HG02970 (cell line): ENCODE measurements at regions not wholly inside any gene's neighbourhood (a gene's known extent, or its start where the extent isn't known, plus 50 kb on each side); places are given as distances from the start of the nearest gene placed in this dataset.

ENCODE experiments used
- ATAC-seq: cut with Tn5 transposase; IDR thresholded peaks from one replicate; pipeline ENCODE4 v1.9.1; 2021; ENCODE audit warnings: mild to moderate bottlenecking, moderate library complexity, moderate number of reproducible peaks; ENCODE audit not compliant: unreplicated experiment, low FRiP score

- no peak for ATAC-seq
Observed at GRCh38 chr15:69780374-69780773, 317.3 kb downstream of the TLE3 start.

DNA sequence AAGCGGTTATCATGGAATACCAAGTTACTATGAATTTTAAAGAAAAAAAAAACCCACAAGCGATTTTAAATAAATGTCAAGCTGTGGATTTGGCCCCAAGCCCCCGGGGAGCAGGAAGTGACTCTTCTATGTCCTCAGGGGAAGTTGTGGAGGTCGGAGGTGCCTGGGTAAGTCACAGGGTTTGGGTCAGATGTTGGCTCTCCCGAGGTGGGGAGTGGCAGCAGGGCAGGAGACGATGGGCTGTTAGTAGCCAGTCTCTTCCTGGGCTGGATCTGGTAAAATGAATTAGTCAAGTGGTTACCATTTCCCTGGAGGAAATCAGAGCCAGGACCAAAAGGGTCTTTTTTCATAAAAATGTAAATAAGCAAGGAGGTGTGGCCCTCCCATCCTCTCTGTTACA lies 316.7 kb downstream of the TLE3 start:
- no peak for ATAC-seq

- no peak for ATAC-seq
Observed at GRCh38 chr15:69781411-69782125, 316.1 kb downstream of the TLE3 start.

DNA sequence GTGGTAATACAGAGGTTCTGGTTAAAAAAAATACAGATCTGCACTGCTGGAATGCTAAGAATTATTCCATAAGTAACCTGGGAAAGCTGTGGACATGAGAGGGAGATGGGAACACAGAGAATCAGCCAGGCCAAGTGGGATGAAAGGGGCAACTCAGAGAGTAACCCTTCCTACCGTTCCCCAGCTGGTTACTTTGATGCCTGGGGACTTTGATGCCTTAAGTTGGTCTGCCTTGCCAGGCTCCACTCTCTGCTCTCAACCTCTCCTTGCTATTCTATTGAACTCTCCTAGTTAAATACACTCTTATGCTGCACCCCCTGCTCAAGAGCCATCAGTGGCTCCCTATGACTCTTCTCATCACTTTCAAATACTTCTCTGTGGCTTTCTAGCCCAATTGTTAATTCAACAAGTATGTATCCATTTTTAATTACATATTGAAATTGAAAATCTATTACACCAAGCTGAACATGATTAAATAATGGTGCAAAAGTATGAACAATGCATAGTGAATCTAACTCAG lies 315.5 kb downstream of the TLE3 start:
- no peak for ATAC-seq

- ATAC-seq = no peak
Observed at GRCh38 chr15:69782809-69783208, 314.9 kb downstream of the TLE3 start.

DNA sequence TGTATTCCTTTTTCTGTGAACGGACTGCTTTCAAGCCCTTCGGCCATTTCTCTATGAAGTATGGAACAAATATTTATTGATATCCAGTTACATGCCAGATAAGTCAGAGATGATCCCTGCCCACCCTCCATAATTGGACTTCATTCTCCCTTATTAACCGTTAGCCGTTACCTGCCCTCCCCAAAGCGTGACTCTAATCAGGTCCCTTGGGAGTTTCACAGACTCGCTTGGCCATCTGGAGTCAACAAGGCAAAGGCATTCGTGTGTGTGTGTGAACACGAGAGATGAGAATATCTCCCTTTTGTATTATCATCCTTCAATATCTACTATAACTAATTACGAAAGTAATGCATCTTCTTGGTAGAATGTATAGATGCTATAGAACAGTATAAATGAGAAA lies 314.5 kb downstream of the TLE3 start:
- no peak for ATAC-seq

DNA sequence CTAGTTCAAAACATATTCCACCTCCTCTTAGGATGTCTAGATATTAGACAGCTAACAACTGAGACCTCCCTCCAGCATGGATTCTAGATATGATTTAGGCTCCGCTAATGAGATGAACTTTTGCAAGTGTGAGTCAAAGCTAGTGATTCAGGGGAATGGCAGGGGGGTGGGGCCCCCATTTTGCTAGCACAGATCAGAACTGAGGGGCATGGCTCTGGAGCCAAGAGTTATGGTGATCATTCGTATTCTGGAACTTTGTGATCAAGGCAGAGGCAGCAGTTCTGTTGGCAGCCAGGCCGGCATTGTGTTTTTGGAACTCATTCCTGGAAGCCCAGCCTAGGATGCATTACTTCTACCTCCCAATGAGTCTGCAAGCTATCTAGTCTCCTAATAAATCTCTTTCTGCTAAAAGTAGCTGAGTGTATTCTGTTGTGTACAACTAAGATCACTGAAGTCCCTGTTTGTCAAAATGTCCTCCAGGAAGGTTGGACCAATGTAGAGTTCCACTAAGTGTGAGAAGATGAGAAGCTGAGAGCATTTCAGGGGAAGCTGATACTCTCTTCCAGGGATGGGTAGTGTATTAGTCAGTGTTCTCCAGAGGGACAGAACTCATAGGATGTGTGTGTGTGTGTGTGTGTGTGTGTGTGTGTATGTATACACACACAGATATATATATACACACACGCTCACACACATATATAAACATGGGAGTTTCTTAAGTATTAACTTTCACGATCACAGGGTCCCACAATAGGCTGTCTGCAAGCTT lies 312.7 kb downstream of the TLE3 start:
- ATAC-seq = no peak

GRCh38 chr15:69786136-69786701 lies 311.5 kb downstream of the TLE3 start:
- ATAC-seq = no peak

- no peak for ATAC-seq
Observed at GRCh38 chr15:69787791-69788190, 309.9 kb downstream of the TLE3 start.

- ATAC-seq = no peak
Observed at GRCh38 chr15:69789648-69790393, 307.9 kb downstream of the TLE3 start.

GRCh38 chr15:69790632-69791031 lies 307.1 kb downstream of the TLE3 start:
- ATAC-seq = no peak

GRCh38 chr15:69792823-69793222 lies 304.9 kb downstream of the TLE3 start:
- no peak for ATAC-seq

DNA sequence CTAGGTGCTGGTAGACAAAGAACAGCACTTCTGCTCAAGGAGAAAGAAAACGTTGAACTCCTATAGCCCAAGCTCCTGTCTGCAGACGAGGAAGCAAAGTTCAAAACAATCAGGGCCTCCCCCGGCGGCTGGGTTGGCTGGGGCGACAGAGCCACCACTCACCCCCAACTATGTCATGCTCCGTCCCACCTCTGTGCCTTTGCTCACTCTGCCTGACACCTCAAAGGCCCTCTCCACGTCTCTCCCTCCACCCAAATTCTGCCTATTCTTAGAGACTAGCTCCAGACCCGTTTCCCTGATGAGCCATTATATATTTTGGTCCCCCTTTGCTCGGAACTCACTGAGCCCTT lies 304.3 kb downstream of the TLE3 start:
- ATAC-seq = no peak

GRCh38 chr15:69793781-69794451 lies 303.8 kb downstream of the TLE3 start:
- ATAC-seq = no peak

- ATAC-seq = no peak
Observed at GRCh38 chr15:69794645-69795469, 302.9 kb downstream of the TLE3 start.

GRCh38 chr15:69795601-69796000 lies 302.1 kb downstream of the TLE3 start:
- ATAC-seq = no peak

DNA sequence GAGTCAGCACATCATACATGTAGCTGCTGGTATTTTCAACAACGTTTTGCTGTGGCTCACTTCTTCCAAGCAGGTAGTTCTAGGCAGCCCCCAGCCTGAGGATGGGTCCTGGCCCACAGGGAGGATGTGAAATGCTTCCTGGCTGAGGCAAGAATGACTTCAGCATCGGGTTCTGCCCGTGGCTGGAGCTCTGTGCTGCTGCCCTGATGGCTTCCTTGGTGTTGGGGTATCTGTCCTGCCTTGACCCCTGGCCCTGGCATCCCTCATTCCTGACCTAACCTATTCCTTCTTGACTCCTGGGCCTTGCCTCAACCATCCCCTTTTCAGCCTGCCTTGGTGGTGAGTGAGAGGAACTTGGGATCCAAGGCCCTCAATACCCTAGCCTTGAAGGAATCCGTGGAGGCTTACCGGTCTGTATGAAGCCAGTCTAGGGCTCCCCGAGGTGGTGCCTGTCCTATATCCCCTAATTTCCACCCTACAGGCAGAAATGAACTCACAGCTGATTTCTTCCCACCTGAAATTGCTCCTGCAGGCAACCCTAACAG lies 300.6 kb downstream of the TLE3 start:
- ATAC-seq = no peak

- no peak for ATAC-seq
Observed at GRCh38 chr15:69797615-69798014, 300.1 kb downstream of the TLE3 start.
